ENCODE measurements at regions not wholly inside any gene's neighbourhood (a gene's known extent, or its start where the extent isn't known, plus 50 kb on each side); places are given as distances from the start of the nearest gene placed in this dataset.
"Not testable (repeated sequence)": the region's sequence is repeated elsewhere in the genome, so short reads cannot be mapped to it uniquely, and the experiment has no call there.

DNA sequence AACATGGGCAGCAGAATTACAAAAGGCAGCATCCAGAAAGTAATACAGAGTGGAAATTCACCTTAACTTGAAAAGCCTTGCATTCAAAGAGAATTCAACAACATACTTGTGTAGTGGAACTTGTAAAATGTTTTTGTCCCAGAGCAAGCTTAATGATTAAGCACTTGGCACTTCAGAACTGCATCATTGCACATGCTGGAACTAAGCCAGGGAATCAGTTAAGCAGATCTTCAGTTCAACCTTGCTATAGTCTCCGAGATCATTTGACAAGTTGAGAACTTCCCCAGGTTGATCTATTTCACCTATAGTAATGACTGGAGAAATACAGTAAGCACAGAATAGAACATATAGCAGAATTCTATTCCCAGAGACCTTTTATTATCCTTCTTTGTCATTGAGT lies 1337.2 kb upstream of the NXPH2 start:
- in situ Hi-C loops (cut with MboI; ENCODE audit: low pct_unique_long_range_greater_than_20kb in 2 of 9, low sequenced_read_pairs in 9 of 9, unreplicated experiment in 9 of 9) = no loop called here
- WGBS, 10 experiments = 67 to 89% (median 73%) methylated on average over 1 of the region's 1 CpG; no CpG with 5 or more reads in 4 of the 10 experiments

GRCh38 chr2:140108706-140109475 lies 1328.7 kb upstream of the NXPH2 start:
- in situ Hi-C loops (cut with MboI; ENCODE audit: low pct_unique_long_range_greater_than_20kb in 2 of 9, low sequenced_read_pairs in 9 of 9, unreplicated experiment in 9 of 9) = no loop called here
- 6 to 93% (median 74%) methylated on average over 3 to 5 of the region's 5 CpGs; no CpG with 5 or more reads in 1 of the 10 experiments for WGBS, 10 experiments
- peak in 2 of 8 experiments; percentile 42 to 51 for ATAC-seq (replicated peaks in 6 of 8)
- Histone ChIP-seq H3K4me1 (replicated peaks in 1 of 2) (no peaks in the 10 kb centered on the region), H3K27ac (no peak overlapping the region), H3K4me3 (no peak overlapping the region)

More for the DNA sequence above, 1337.2 kb upstream of the NXPH2 start:
- Histone ChIP-seq H3K4me3 (no peak overlapping the region), H3K27ac (no peak overlapping the region), H3K4me1 (replicated peaks in 1 of 2) (no peaks in the 10 kb centered on the region)
- no peak for ATAC-seq (replicated peaks in 6 of 8)

DNA sequence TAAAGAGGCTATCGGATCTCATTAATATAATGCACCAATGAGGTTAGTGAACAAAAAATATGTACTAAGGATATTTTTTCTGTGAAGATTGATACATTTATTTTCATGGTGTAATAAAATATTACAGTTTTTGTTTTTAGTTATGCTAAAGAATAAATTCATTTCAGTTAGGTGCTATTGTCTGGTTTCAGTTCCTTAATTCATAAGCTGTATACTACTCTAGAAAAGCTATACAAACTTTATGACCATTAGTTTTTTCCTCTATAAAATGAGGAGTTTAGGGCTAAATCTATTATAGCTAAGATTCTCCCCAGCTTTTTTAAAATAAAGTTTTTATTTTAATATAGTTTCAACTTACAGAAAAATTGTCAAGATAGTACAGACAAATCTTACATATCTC lies 1311.7 kb upstream of the NXPH2 start:
- ATAC-seq (replicated peaks in 6 of 8) = no peak
- no peak overlapping the region for H3K27ac ChIP-seq
- H3K4me1 ChIP-seq (replicated peaks in 1 of 2) = no peaks in the 10 kb centered on the region
- in situ Hi-C loops (cut with MboI; ENCODE audit: low pct_unique_long_range_greater_than_20kb in 2 of 9, low sequenced_read_pairs in 9 of 9, unreplicated experiment in 9 of 9) = no loop called here
- H3K4me3 ChIP-seq = no peak overlapping the region
- WGBS, 10 experiments = 20 to 100% (median 88%) methylated on average over 1 of the region's 1 CpG; no CpG with 5 or more reads in 2 of the 10 experiments

DNA sequence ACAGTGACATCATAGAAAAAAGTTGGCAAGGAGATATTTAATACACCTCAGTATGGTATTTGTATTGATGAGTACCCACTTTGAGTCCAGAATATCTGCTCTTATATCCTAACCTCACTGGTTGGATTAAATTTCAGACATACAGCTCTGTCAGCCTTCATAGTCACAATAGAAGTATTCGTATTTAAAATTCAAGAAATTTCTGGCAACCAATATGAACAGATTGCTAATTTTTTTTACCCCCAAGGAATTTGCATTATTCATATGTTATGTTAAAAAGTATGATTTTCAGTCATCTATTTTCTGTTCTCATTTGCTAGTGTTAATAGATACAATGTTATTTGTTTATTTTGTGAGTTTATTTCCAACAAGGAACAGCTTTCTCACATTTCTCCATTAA lies 1306.8 kb upstream of the NXPH2 start:
- Histone ChIP-seq H3K27ac (no peak overlapping the region), H3K4me1 (replicated peaks in 1 of 2) (no peaks in the 10 kb centered on the region), H3K4me3 (no peak overlapping the region)
- in situ Hi-C loops (cut with MboI; ENCODE audit: low pct_unique_long_range_greater_than_20kb in 2 of 9, low sequenced_read_pairs in 9 of 9, unreplicated experiment in 9 of 9) = no loop called here
- WGBS, 10 experiments = 0 to 100% (median 64%) methylated on average over 1 of the region's 1 CpG
- ATAC-seq (replicated peaks in 6 of 8) = peak in 2 of 8 experiments; percentile 60 to 76

- in situ Hi-C loops (cut with MboI; ENCODE audit: low pct_unique_long_range_greater_than_20kb in 2 of 9, low sequenced_read_pairs in 9 of 9, unreplicated experiment in 9 of 9) = no loop called here
- Histone ChIP-seq H3K4me1 (replicated peaks in 1 of 2) (no peaks in the 10 kb centered on the region), H3K4me3 (no peak overlapping the region), H3K27ac (no peak overlapping the region)
- ATAC-seq (replicated peaks in 6 of 8) = peak in 4 of 8 experiments; percentile 25 to 58 (median 34)
Observed at GRCh38 chr2:140085674-140086073, 1305.5 kb upstream of the NXPH2 start.

DNA sequence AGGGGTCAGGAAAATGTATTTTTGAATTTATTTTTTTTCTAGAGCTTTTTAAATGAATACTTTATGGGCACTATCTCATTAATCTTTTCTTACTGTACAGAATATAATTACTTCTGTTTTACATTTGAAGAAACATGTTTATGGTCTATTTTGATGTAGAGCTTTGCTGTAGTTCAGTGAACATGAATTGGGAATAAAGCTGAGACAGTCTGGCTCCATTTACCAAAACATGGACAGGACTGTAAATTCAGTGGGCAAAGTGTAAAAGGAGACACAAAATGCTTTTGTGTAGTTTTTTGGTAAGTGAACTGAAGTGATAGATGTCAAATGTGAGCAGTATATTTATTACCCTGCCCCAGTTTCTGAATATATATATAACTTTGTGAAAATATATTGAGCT lies 1298.8 kb upstream of the NXPH2 start:
- in situ Hi-C loops (cut with MboI; ENCODE audit: low pct_unique_long_range_greater_than_20kb in 2 of 9, low sequenced_read_pairs in 9 of 9, unreplicated experiment in 9 of 9) = no loop called here
- ATAC-seq (replicated peaks in 6 of 8) = no peak
- H3K4me1 ChIP-seq (replicated peaks in 1 of 2) = no peaks in the 10 kb centered on the region
- no peak overlapping the region for H3K27ac ChIP-seq
- no peak overlapping the region for H3K4me3 ChIP-seq

- in situ Hi-C loops (cut with MboI; ENCODE audit: low pct_unique_long_range_greater_than_20kb in 2 of 9, low sequenced_read_pairs in 9 of 9, unreplicated experiment in 9 of 9) = no loop called here
- Histone ChIP-seq H3K4me3 (no peak overlapping the region), H3K4me1 (replicated peaks in 1 of 2) (no peaks in the 10 kb centered on the region), H3K27ac (no peak overlapping the region)
- WGBS, 10 experiments = 10 to 100% (median 58%) methylated on average over 1 to 2 of the region's 2 CpGs; no CpG with 5 or more reads in 5 of the 10 experiments
- ATAC-seq (replicated peaks in 6 of 8) = no peak
Observed at GRCh38 chr2:140076164-140076563, 1296.0 kb upstream of the NXPH2 start.

GRCh38 chr2:140073763-140074162 lies 1293.6 kb upstream of the NXPH2 start:
- H3K4me3 ChIP-seq; ATAC-seq (replicated peaks in 6 of 8); in situ Hi-C loops (cut with MboI; ENCODE audit: low pct_unique_long_range_greater_than_20kb in 2 of 9, low sequenced_read_pairs in 9 of 9, unreplicated experiment in 9 of 9); H3K4me1 ChIP-seq (replicated peaks in 1 of 2); H3K27ac ChIP-seq: not testable (repeated sequence)
- WGBS, 10 experiments = 100% methylated on average over 1 of the region's 30 CpGs; no CpG with 5 or more reads in 9 of the 10 experiments

DNA sequence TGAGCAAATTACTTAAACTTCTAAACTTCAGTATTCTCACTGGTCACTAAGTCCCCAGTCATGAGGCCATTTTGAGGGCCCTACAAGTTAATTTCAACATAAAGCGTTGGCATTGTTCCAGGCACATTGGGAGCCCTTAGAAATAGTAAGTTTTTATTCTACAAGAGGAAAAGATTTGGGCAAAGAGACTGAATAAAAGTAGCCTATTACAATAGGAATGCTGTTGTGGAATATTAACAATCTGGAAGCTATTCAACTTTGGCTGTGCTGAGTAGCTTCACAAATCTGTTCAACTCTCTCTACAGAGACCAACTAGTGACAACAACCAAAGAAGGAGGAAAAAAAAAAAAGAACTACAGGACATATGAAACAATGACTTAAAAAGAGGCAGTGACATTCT lies 1287.5 kb upstream of the NXPH2 start:
- 13 to 100% (median 85%) methylated on average over 1 of the region's 1 CpG; no CpG with 5 or more reads in 3 of the 10 experiments for WGBS, 10 experiments
- Histone ChIP-seq H3K27ac (no peak overlapping the region), H3K4me1 (replicated peaks in 1 of 2) (peaks cover 0 to 2% of the 10 kb centered on the region in 2 donors), H3K4me3 (no peak overlapping the region)
- ATAC-seq (replicated peaks in 6 of 8) = no peak
- in situ Hi-C loops (cut with MboI; ENCODE audit: low pct_unique_long_range_greater_than_20kb in 2 of 9, low sequenced_read_pairs in 9 of 9, unreplicated experiment in 9 of 9) = no loop called here

DNA sequence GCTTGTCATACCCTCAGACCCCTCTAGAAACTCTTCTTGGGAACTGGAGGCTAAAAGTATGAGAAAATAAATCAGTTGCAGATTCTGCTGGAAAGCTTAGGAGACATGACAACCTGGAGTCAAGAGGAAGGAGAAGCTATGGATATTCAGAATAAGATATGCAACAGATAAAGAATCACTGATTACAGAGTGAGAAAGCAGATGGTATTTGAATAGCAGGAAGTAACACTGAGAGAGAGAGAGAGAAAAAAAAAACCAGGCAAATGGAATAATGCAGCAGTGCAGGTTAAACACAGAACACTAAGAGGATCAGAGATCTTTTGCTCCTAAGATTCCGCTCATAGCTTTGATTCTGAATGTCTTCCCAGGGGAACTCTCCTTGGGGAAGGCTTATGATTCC lies 1284.1 kb upstream of the NXPH2 start:
- Histone ChIP-seq H3K4me1 (replicated peaks in 1 of 2) (peaks cover 0 to 2% of the 10 kb centered on the region in 2 donors), H3K27ac (no peak overlapping the region), H3K4me3 (no peak overlapping the region)
- ATAC-seq (replicated peaks in 6 of 8) = peak in 3 of 8 experiments; percentile 64 to 80 (median 78)
- WGBS, 10 experiments = 43 to 100% (median 90%) methylated on average over 1 of the region's 1 CpG; no CpG with 5 or more reads in 2 of the 10 experiments
- in situ Hi-C loops (cut with MboI; ENCODE audit: low pct_unique_long_range_greater_than_20kb in 2 of 9, low sequenced_read_pairs in 9 of 9, unreplicated experiment in 9 of 9) = no loop called here

DNA sequence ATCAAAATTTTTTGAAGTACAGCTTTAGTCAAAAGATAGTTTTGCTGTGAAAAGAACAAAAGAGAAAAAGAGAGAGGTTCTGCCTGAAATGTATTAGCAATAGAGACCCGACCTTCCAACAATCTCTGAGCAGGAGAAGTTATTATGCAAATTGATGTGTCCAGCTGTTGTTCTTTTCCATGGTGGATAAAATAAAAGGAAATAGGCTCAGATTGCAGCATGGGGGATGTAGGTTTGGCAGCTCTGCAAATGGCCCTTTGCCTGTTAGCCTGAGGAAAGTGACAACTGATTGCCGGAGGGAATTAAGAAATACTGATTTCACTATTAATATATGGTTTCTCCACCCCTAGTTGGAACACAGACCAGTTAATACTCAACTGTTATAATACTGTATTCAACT lies 1283.2 kb upstream of the NXPH2 start:
- in situ Hi-C loops (cut with MboI; ENCODE audit: low pct_unique_long_range_greater_than_20kb in 2 of 9, low sequenced_read_pairs in 9 of 9, unreplicated experiment in 9 of 9) = no loop called here
- WGBS, 10 experiments = 0 to 94% (median 64%) methylated on average over 1 to 2 of the region's 2 CpGs; no CpG with 5 or more reads in 1 of the 10 experiments
- no peak overlapping the region for H3K27ac ChIP-seq

DNA sequence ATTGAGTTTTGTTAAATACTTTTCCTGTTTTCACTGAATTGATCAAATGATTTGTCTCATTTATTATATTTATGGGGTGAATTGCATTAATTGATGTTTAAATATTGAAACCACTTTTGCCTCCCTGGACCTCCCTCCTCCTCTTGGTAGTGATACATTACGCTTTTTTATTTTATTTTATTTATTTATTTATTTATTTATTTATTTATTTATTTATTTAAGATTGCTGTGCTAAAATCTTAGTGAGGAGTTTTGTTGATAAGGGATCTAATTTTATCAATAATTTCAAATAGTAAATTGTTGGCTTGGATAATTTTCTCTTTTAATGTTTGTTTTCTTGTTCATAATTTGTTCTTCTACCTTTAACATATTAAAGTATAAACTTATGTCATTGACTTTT lies 1281.0 kb upstream of the NXPH2 start:
- Histone ChIP-seq H3K4me1 (replicated peaks in 1 of 2) (peaks cover 0 to 2% of the 10 kb centered on the region in 2 donors), H3K27ac (no peak overlapping the region), H3K4me3 (no peak overlapping the region)
- in situ Hi-C loops (cut with MboI; ENCODE audit: low pct_unique_long_range_greater_than_20kb in 2 of 9, low sequenced_read_pairs in 9 of 9, unreplicated experiment in 9 of 9) = no loop called here
- WGBS, 10 experiments = 0 to 100% (median 94%) methylated on average over 1 of the region's 1 CpG; no CpG with 5 or more reads in 1 of the 10 experiments
- no peak for ATAC-seq (replicated peaks in 6 of 8)

More for the DNA sequence above, 1283.2 kb upstream of the NXPH2 start:
- peaks cover 0 to 2% of the 10 kb centered on the region in 2 donors for H3K4me1 ChIP-seq (replicated peaks in 1 of 2)
- no peak for ATAC-seq (replicated peaks in 6 of 8)
- H3K4me3 ChIP-seq = no peak overlapping the region

DNA sequence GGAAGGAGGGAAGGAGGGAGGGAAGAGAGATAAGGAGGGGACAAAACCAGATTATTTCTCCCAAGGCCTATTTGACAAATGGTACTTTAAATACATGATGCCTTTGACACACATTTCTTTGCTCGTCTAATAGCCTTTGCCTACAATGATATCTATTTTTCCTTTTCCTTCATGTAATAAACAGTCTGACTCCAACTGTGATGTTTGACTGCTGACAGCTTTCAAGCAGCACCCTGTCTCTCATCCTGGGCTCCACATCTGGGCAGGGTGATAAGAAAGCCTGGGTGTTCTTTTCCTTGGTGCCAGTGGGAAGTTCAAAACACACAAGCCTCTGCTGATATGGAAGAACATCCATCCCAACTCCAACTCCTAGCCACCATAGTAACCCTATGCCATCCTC lies 1277.7 kb upstream of the NXPH2 start:
- ATAC-seq (replicated peaks in 6 of 8) = no peak
- WGBS, 10 experiments = 0 to 100% (median 20%) methylated on average over 1 of the region's 1 CpG; no CpG with 5 or more reads in 7 of the 10 experiments
- Histone ChIP-seq H3K4me1 (replicated peaks in 1 of 2) (no peaks in the 10 kb centered on the region), H3K4me3 (no peak overlapping the region), H3K27ac (no peak overlapping the region)
- in situ Hi-C loops (cut with MboI; ENCODE audit: low pct_unique_long_range_greater_than_20kb in 2 of 9, low sequenced_read_pairs in 9 of 9, unreplicated experiment in 9 of 9) = no loop called here

GRCh38 chr2:140041811-140042210 lies 1261.6 kb upstream of the NXPH2 start:
- ATAC-seq (replicated peaks in 6 of 8) = peak in 3 of 8 experiments; percentile 45 to 96 (median 64)
- H3K27ac ChIP-seq = no peak overlapping the region

More at GRCh38 chr2:140041811-140042210, 1261.6 kb upstream of the NXPH2 start:
- no peak overlapping the region for H3K4me3 ChIP-seq
- no peaks in the 10 kb centered on the region for H3K4me1 ChIP-seq (replicated peaks in 1 of 2)
- in situ Hi-C loops (cut with MboI; ENCODE audit: low pct_unique_long_range_greater_than_20kb in 2 of 9, low sequenced_read_pairs in 9 of 9, unreplicated experiment in 9 of 9) = no loop called here

Data from motor neuron (in vitro differentiated cells).